ENCODE measurements at regions not wholly inside any gene's neighbourhood (a gene's known extent, or its start where the extent isn't known, plus 50 kb on each side); places are given as distances from the start of the nearest gene placed in this dataset.

- Mint-ChIP-seq H3K9me3 (no peaks in the 10 kb centered on the region), H3K27me3 (peaks cover 9% of the 10 kb centered on the region), H3K27ac (no peak overlapping the region), H3K4me3 (no peak overlapping the region), H3K4me1 (ENCODE audit: unreplicated experiment) (peaks cover 14% of the 10 kb centered on the region), H3K36me3 (no peaks in the 10 kb centered on the region)
- DNase-seq (ENCODE audit: extremely low spot score, unreplicated experiment), result no peak
- no peak for TF ChIP-seq CTCF (conservative IDR thresholded peaks at IDR 0.05)
Observed at GRCh38 chr1:187267827-187268226, 439.1 kb downstream of the PLA2G4A start.

- H3K4me3 Mint-ChIP-seq, result no peak overlapping the region
- no peaks in the 10 kb centered on the region for H3K36me3 Mint-ChIP-seq
- DNase-seq (ENCODE audit: extremely low spot score, unreplicated experiment), result no peak
- H3K27ac Mint-ChIP-seq, result no peak overlapping the region
- peaks cover 4% of the 10 kb centered on the region for H3K9me3 Mint-ChIP-seq
- peaks cover 9% of the 10 kb centered on the region for H3K4me1 Mint-ChIP-seq (ENCODE audit: unreplicated experiment)
- TF ChIP-seq CTCF (conservative IDR thresholded peaks at IDR 0.05), result no peak
- H3K27me3 Mint-ChIP-seq, result peaks cover 9% of the 10 kb centered on the region
Observed at GRCh38 chr1:187270256-187270655, 441.5 kb downstream of the PLA2G4A start.

GRCh38 chr1:187275346-187275745 is 446.6 kb downstream of the PLA2G4A start:
- Mint-ChIP-seq H3K27ac (no peak overlapping the region), H3K4me1 (ENCODE audit: unreplicated experiment) (no peaks in the 10 kb centered on the region), H3K27me3 (no peaks in the 10 kb centered on the region), H3K4me3 (peak overlapping the region; percentile 10), H3K9me3 (peaks cover 4% of the 10 kb centered on the region), H3K36me3 (no peaks in the 10 kb centered on the region)
- DNase-seq (ENCODE audit: extremely low spot score, unreplicated experiment), result no peak
- TF ChIP-seq CTCF (conservative IDR thresholded peaks at IDR 0.05), result no peak

GRCh38 chr1:187275985-187276575 is 447.3 kb downstream of the PLA2G4A start:
- Mint-ChIP-seq H3K4me3 (no peak overlapping the region), H3K4me1 (ENCODE audit: unreplicated experiment) (no peaks in the 10 kb centered on the region), H3K27ac (no peak overlapping the region), H3K27me3 (no peaks in the 10 kb centered on the region), H3K36me3 (no peaks in the 10 kb centered on the region), H3K9me3 (peaks cover 4% of the 10 kb centered on the region)
- no peak for DNase-seq (ENCODE audit: extremely low spot score, unreplicated experiment)
- no peak for TF ChIP-seq CTCF (conservative IDR thresholded peaks at IDR 0.05)

- H3K4me1 Mint-ChIP-seq (ENCODE audit: unreplicated experiment), result no peaks in the 10 kb centered on the region
- no peak overlapping the region for H3K27ac Mint-ChIP-seq
- H3K27me3 Mint-ChIP-seq, result no peaks in the 10 kb centered on the region
- no peak for DNase-seq (ENCODE audit: extremely low spot score, unreplicated experiment)
- H3K36me3 Mint-ChIP-seq, result no peaks in the 10 kb centered on the region
- H3K9me3 Mint-ChIP-seq, result peaks cover 4% of the 10 kb centered on the region
- H3K4me3 Mint-ChIP-seq, result no peak overlapping the region
- no peak for TF ChIP-seq CTCF (conservative IDR thresholded peaks at IDR 0.05)
Observed at GRCh38 chr1:187276677-187277076, 447.9 kb downstream of the PLA2G4A start.

GRCh38 chr1:187280031-187280430 is 451.3 kb downstream of the PLA2G4A start:
- Mint-ChIP-seq H3K9me3 (peaks cover 1% of the 10 kb centered on the region), H3K36me3 (no peaks in the 10 kb centered on the region), H3K27me3 (no peaks in the 10 kb centered on the region), H3K4me3 (no peak overlapping the region), H3K27ac (peak overlapping the region; percentile 17), H3K4me1 (ENCODE audit: unreplicated experiment) (no peaks in the 10 kb centered on the region)
- TF ChIP-seq CTCF (conservative IDR thresholded peaks at IDR 0.05), result no peak
- no peak for DNase-seq (ENCODE audit: extremely low spot score, unreplicated experiment)

Measured in type B pancreatic cell (in vitro differentiated cells).